SK-N-SH treated with all-trans-retinoic acid at 6 μM for 48 hours (cell line): ENCODE measurements at regions not wholly inside any gene's neighbourhood (a gene's known extent, or its start where the extent isn't known, plus 50 kb on each side); places are given as distances from the start of the nearest gene placed in this dataset.

Source experiments
- CSDC2 ChIP-seq: fragments of 250-450 bp; sonication (Bioruptor Pico); IDR thresholded peaks from 2 replicates; pipeline ENCODE4 v1.5.0; 2020; ENCODE audit warnings: mild to moderate bottlenecking, moderate library complexity
- OSR1 ChIP-seq: fragments of 250-450 bp; sonication (Bioruptor Pico); IDR thresholded peaks from 2 replicates; pipeline ENCODE4 v1.8.0; 2022; ENCODE audit warnings: moderate library complexity, mild to moderate bottlenecking, inconsistent platforms
- ZFP30 ChIP-seq: fragments of 450-650 bp; formaldehyde crosslinking; IDR thresholded peaks from 2 replicates; pipeline ENCODE4 v1.5.0; 2022; ENCODE audit warnings: mild to moderate bottlenecking, moderate library complexity
- ZNF8 ChIP-seq: fragments of 450-650 bp; formaldehyde crosslinking; IDR thresholded peaks from 2 replicates; pipeline ENCODE4 v1.5.0; 2020; ENCODE audit warnings: mild to moderate bottlenecking, moderate library complexity
- TF ChIP-seq, protein P1 (sequence below): fragments of 250-450 bp; sonication (Bioruptor Pico); IDR thresholded peaks from 2 replicates; pipeline ENCODE4 v1.5.1; 2021; ENCODE audit warnings: mild to moderate bottlenecking, moderate library complexity
- TF ChIP-seq, protein P2 (sequence below): fragments of 250-450 bp; sonication (Bioruptor Pico); IDR thresholded peaks from 2 replicates; pipeline ENCODE4 v1.8.0; 2020; ENCODE audit warnings: mild to moderate bottlenecking, moderate library complexity, borderline replicate concordance
- TF ChIP-seq, protein P3 (sequence below): fragments of 250-450 bp; sonication (Bioruptor Pico); IDR thresholded peaks from 2 replicates; pipeline ENCODE4 v1.5.0; 2020; ENCODE audit warnings: mild to moderate bottlenecking, moderate library complexity

DNA sequence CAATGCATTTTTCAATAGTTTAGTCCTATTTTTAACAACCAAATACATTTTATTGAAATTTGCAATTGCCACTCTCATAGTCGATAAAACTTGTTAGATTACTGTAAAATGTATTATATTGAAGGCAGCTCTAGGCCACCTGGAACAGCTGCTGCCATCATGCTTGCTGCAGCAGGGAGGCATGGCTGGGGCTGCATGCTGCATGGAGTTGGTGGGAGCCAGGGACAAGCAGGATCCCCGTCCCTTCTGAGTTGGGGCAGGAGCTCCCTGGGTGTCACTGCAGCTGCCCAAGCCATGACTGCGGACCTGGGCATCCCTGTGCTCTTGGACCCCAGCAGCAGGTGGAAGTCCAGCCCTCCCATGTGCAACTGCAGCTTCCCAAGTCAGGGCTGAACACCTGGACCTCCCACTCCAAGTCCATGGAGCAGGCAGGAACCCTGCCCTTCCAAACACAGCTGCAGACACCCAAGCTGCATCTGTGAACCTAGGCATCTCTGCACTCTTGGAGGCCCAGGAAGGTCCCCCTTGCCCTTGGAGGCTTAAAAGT, 742.0 kb downstream of the ZBBX start:
- TF ChIP-seq, protein P1, sequence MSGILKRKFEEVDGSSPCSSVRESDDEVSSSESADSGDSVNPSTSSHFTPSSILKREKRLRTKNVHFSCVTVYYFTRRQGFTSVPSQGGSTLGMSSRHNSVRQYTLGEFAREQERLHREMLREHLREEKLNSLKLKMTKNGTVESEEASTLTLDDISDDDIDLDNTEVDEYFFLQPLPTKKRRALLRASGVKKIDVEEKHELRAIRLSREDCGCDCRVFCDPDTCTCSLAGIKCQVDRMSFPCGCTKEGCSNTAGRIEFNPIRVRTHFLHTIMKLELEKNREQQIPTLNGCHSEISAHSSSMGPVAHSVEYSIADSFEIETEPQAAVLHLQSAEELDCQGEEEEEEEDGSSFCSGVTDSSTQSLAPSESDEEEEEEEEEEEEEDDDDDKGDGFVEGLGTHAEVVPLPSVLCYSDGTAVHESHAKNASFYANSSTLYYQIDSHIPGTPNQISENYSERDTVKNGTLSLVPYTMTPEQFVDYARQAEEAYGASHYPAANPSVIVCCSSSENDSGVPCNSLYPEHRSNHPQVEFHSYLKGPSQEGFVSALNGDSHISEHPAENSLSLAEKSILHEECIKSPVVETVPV: no peak
- TF ChIP-seq CSDC2 (CRISPR knock-in tag) (no peak), ZFP30 (CRISPR knock-in tag) (no peak), OSR1 (no peak), ZNF8 (CRISPR knock-in tag) (no peak)
- TF ChIP-seq, protein P2, sequence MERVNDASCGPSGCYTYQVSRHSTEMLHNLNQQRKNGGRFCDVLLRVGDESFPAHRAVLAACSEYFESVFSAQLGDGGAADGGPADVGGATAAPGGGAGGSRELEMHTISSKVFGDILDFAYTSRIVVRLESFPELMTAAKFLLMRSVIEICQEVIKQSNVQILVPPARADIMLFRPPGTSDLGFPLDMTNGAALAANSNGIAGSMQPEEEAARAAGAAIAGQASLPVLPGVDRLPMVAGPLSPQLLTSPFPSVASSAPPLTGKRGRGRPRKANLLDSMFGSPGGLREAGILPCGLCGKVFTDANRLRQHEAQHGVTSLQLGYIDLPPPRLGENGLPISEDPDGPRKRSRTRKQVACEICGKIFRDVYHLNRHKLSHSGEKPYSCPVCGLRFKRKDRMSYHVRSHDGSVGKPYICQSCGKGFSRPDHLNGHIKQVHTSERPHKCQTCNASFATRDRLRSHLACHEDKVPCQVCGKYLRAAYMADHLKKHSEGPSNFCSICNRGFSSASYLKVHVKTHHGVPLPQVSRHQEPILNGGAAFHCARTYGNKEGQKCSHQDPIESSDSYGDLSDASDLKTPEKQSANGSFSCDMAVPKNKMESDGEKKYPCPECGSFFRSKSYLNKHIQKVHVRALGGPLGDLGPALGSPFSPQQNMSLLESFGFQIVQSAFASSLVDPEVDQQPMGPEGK (CRISPR knock-in tag): no peak
- TF ChIP-seq, protein P3, sequence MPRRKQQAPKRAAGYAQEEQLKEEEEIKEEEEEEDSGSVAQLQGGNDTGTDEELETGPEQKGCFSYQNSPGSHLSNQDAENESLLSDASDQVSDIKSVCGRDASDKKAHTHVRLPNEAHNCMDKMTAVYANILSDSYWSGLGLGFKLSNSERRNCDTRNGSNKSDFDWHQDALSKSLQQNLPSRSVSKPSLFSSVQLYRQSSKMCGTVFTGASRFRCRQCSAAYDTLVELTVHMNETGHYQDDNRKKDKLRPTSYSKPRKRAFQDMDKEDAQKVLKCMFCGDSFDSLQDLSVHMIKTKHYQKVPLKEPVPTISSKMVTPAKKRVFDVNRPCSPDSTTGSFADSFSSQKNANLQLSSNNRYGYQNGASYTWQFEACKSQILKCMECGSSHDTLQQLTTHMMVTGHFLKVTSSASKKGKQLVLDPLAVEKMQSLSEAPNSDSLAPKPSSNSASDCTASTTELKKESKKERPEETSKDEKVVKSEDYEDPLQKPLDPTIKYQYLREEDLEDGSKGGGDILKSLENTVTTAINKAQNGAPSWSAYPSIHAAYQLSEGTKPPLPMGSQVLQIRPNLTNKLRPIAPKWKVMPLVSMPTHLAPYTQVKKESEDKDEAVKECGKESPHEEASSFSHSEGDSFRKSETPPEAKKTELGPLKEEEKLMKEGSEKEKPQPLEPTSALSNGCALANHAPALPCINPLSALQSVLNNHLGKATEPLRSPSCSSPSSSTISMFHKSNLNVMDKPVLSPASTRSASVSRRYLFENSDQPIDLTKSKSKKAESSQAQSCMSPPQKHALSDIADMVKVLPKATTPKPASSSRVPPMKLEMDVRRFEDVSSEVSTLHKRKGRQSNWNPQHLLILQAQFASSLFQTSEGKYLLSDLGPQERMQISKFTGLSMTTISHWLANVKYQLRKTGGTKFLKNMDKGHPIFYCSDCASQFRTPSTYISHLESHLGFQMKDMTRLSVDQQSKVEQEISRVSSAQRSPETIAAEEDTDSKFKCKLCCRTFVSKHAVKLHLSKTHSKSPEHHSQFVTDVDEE (CRISPR knock-in tag): no peak
